SJSA1 (cell line): ENCODE measurements at regions not wholly inside any gene's neighbourhood (a gene's known extent, or its start where the extent isn't known, plus 50 kb on each side); places are given as distances from the start of the nearest gene placed in this dataset.

ENCODE experiments used
- DNase-seq, 2 experiments: peaks; one replicate each; pipeline ENCODE4 v3.0.0-alpha.2; 2015 to 2020; ENCODE audit warnings: low spot score in 2 of 2, low read depth in 1 of 2
- H3K27ac ChIP-seq: fragments of 250-450 bp; sonication (Bioruptor Pico); 2 replicates; pipeline ENCODE4 v1.5.1; 2020; ENCODE audit warnings: mild to moderate bottlenecking, moderate library complexity
- H3K27me3 ChIP-seq: fragments of 250-450 bp; sonication (Bioruptor Pico); replicated peaks from 2 replicates; pipeline ENCODE4 v1.5.1; 2020; ENCODE audit warnings: mild to moderate bottlenecking, moderate library complexity
- H3K36me3 ChIP-seq: fragments of 250-450 bp; sonication (Bioruptor Pico); 2 replicates; pipeline ENCODE4 v1.5.1; 2020; ENCODE audit warnings: mild to moderate bottlenecking
- H3K4me1 ChIP-seq: fragments of 250-450 bp; sonication (Bioruptor Pico); replicated peaks from 2 replicates; pipeline ENCODE4 v1.6.1; 2021; ENCODE audit warnings: mild to moderate bottlenecking
- H3K4me3 ChIP-seq: fragments of 250-450 bp; sonication (Bioruptor Pico); 2 replicates; pipeline ENCODE4 v1.5.1; 2020; ENCODE audit warnings: mild to moderate bottlenecking
- H3K9me3 ChIP-seq: fragments of 250-450 bp; sonication (Bioruptor Pico); replicated peaks from 2 replicates; pipeline ENCODE4 v1.5.1; 2020; ENCODE audit warnings: mild to moderate bottlenecking

- no peaks in the 10 kb centered on the region for H3K27me3 ChIP-seq
- no peak overlapping the region for H3K27ac ChIP-seq
- H3K9me3 ChIP-seq: no peaks in the 10 kb centered on the region
- H3K4me1 ChIP-seq: no peaks in the 10 kb centered on the region
- no peak overlapping the region for H3K4me3 ChIP-seq
- no peak for DNase-seq
- no peaks in the 10 kb centered on the region for H3K36me3 ChIP-seq
Observed at GRCh38 chr15:39312984-39313383, 267.9 kb upstream of the THBS1 start.

GRCh38 chr15:39313467-39313866, 267.4 kb upstream of the THBS1 start:
- no peak overlapping the region for H3K27ac ChIP-seq
- no peaks in the 10 kb centered on the region for H3K27me3 ChIP-seq
- H3K4me3 ChIP-seq: no peak overlapping the region
- H3K36me3 ChIP-seq: no peaks in the 10 kb centered on the region
- no peak for DNase-seq
- no peaks in the 10 kb centered on the region for H3K4me1 ChIP-seq
- no peaks in the 10 kb centered on the region for H3K9me3 ChIP-seq

- no peaks in the 10 kb centered on the region for H3K9me3 ChIP-seq
- DNase-seq: no peak
- H3K4me3 ChIP-seq: no peak overlapping the region
- no peaks in the 10 kb centered on the region for H3K27me3 ChIP-seq
- H3K27ac ChIP-seq: no peak overlapping the region
- H3K4me1 ChIP-seq: no peaks in the 10 kb centered on the region
- H3K36me3 ChIP-seq: no peaks in the 10 kb centered on the region
Observed at GRCh38 chr15:39313881-39314280, 267.0 kb upstream of the THBS1 start.

GRCh38 chr15:39315206-39315850, 265.6 kb upstream of the THBS1 start:
- Histone ChIP-seq H3K27me3 (no peaks in the 10 kb centered on the region), H3K27ac (no peak overlapping the region), H3K4me3 (no peak overlapping the region), H3K9me3 (no peaks in the 10 kb centered on the region), H3K36me3 (no peaks in the 10 kb centered on the region), H3K4me1 (no peaks in the 10 kb centered on the region)
- DNase-seq: no peak

GRCh38 chr15:39317225-39317624, 263.7 kb upstream of the THBS1 start:
- H3K27ac ChIP-seq: no peak overlapping the region
- no peaks in the 10 kb centered on the region; the same call in 1 of the 2 replicates for H3K9me3 ChIP-seq
- H3K27me3 ChIP-seq: no peaks in the 10 kb centered on the region
- peaks cover 5% of the 10 kb centered on the region; the same call in 1 of the 2 replicates for H3K4me1 ChIP-seq
- no peak overlapping the region for H3K4me3 ChIP-seq
- H3K36me3 ChIP-seq: no peaks in the 10 kb centered on the region
- DNase-seq: no peak

GRCh38 chr15:39318231-39318630, 262.6 kb upstream of the THBS1 start:
- H3K27me3 ChIP-seq: no peaks in the 10 kb centered on the region
- H3K36me3 ChIP-seq: no peaks in the 10 kb centered on the region
- DNase-seq: no peak
- H3K4me3 ChIP-seq: no peak overlapping the region
- H3K4me1 ChIP-seq: peaks cover 7% of the 10 kb centered on the region; the same call in 1 of the 2 replicates
- H3K9me3 ChIP-seq: no peaks in the 10 kb centered on the region; the same call in 1 of the 2 replicates
- H3K27ac ChIP-seq: no peak overlapping the region

- no peak overlapping the region for H3K27ac ChIP-seq
- no peak for DNase-seq
- H3K4me1 ChIP-seq: peaks cover 7% of the 10 kb centered on the region; the same call in 1 of the 2 replicates
- no peaks in the 10 kb centered on the region for H3K36me3 ChIP-seq
- H3K27me3 ChIP-seq: no peaks in the 10 kb centered on the region
- H3K4me3 ChIP-seq: no peak overlapping the region
- H3K9me3 ChIP-seq: no peaks in the 10 kb centered on the region; the same call in 1 of the 2 replicates
Observed at GRCh38 chr15:39320355-39320754, 260.5 kb upstream of the THBS1 start.

GRCh38 chr15:39320886-39321285, 260.0 kb upstream of the THBS1 start:
- Histone ChIP-seq H3K4me1 (peaks cover 7% of the 10 kb centered on the region; the same call in 1 of the 2 replicates), H3K27ac (no peak overlapping the region), H3K4me3 (no peak overlapping the region), H3K36me3 (no peaks in the 10 kb centered on the region), H3K27me3 (no peaks in the 10 kb centered on the region), H3K9me3 (no peaks in the 10 kb centered on the region; the same call in 1 of the 2 replicates)
- DNase-seq: no peak

- Histone ChIP-seq H3K4me3 (no peak overlapping the region), H3K4me1 (peaks cover 7% of the 10 kb centered on the region; the same call in 1 of the 2 replicates), H3K9me3 (no peaks in the 10 kb centered on the region; the same call in 1 of the 2 replicates), H3K27ac (peak overlapping the region; percentile 11; the same call in 1 of the 2 replicates), H3K36me3 (no peaks in the 10 kb centered on the region), H3K27me3 (no peaks in the 10 kb centered on the region)
- peak in 1 of 2 experiments; percentile 15 for DNase-seq
Observed at GRCh38 chr15:39321977-39322376, 258.9 kb upstream of the THBS1 start.

- H3K27me3 ChIP-seq: no peaks in the 10 kb centered on the region
- no peaks in the 10 kb centered on the region; the same call in 1 of the 2 replicates for H3K9me3 ChIP-seq
- H3K4me3 ChIP-seq: no peak overlapping the region
- H3K27ac ChIP-seq: no peak overlapping the region; the same call in 1 of the 2 replicates
- peaks cover 7% of the 10 kb centered on the region; the same call in 1 of the 2 replicates for H3K4me1 ChIP-seq
- no peaks in the 10 kb centered on the region for H3K36me3 ChIP-seq
- no peak for DNase-seq
Observed at GRCh38 chr15:39323157-39323556, 257.7 kb upstream of the THBS1 start.

GRCh38 chr15:39323706-39324105, 257.2 kb upstream of the THBS1 start:
- no peaks in the 10 kb centered on the region for H3K27me3 ChIP-seq
- no peak overlapping the region for H3K27ac ChIP-seq
- H3K36me3 ChIP-seq: no peaks in the 10 kb centered on the region
- H3K4me3 ChIP-seq: no peak overlapping the region
- no peaks in the 10 kb centered on the region; the same call in 1 of the 2 replicates for H3K9me3 ChIP-seq
- DNase-seq: no peak
- peaks cover 7% of the 10 kb centered on the region; the same call in 1 of the 2 replicates for H3K4me1 ChIP-seq

- DNase-seq: no peak
- H3K27me3 ChIP-seq: no peaks in the 10 kb centered on the region
- H3K4me1 ChIP-seq: peaks cover 7% of the 10 kb centered on the region; the same call in 1 of the 2 replicates
- H3K36me3 ChIP-seq: no peaks in the 10 kb centered on the region
- H3K27ac ChIP-seq: no peak overlapping the region
- peaks cover 4% of the 10 kb centered on the region; the same call in 1 of the 2 replicates for H3K9me3 ChIP-seq
- no peak overlapping the region for H3K4me3 ChIP-seq
Observed at GRCh38 chr15:39326306-39326975, 254.4 kb upstream of the THBS1 start.

GRCh38 chr15:39327005-39327730, 253.7 kb upstream of the THBS1 start:
- H3K36me3 ChIP-seq: no peaks in the 10 kb centered on the region
- H3K9me3 ChIP-seq: peaks cover 4% of the 10 kb centered on the region; the same call in 1 of the 2 replicates
- H3K4me1 ChIP-seq: peaks cover 2% of the 10 kb centered on the region; the same call in 1 of the 2 replicates
- no peak overlapping the region for H3K4me3 ChIP-seq
- DNase-seq: no peak
- no peak overlapping the region for H3K27ac ChIP-seq
- no peaks in the 10 kb centered on the region for H3K27me3 ChIP-seq
